Neural progenitor cell (in vitro differentiated cells): ENCODE measurements at regions not wholly inside any gene's neighbourhood (a gene's known extent, or its start where the extent isn't known, plus 50 kb on each side); places are given as distances from the start of the nearest gene placed in this dataset.
A peak's percentile ranks its signal among the peaks of the same experiment; 100 is the strongest.

Experiments used
- DNase-seq: peaks from one replicate; pipeline ENCODE4 v3.0.0-alpha.2; 2016; ENCODE audit warnings: low spot score
- H2AFZ ChIP-seq: fragments of 200-600 bp; sonication (generic); replicated peaks from 2 replicates; pipeline ENCODE4 v1.6.1; 2016; ENCODE audit warnings: antibody characterized with exemption
- H3F3A ChIP-seq: fragments of 200-600 bp; sonication (generic); 2 replicates; pipeline ENCODE4 v1.6.1; 2016; ENCODE audit warnings: antibody characterized with exemption, low read depth
- H3K27ac ChIP-seq: fragments of 200-600 bp; sonication (generic); 2 replicates; pipeline ENCODE4 v1.5.1; 2016; ENCODE audit warnings: mild to moderate bottlenecking
- H3K27me3 ChIP-seq: fragments of 200-600 bp; sonication (generic); 2 replicates; pipeline ENCODE4 v1.6.1; 2016; ENCODE audit warnings: mild to moderate bottlenecking, moderate library complexity
- H3K36me3 ChIP-seq: fragments of 200-600 bp; sonication (generic); 2 replicates; pipeline ENCODE4 v1.5.1; 2016
- H3K4me1 ChIP-seq: fragments of 200-600 bp; sonication (generic); 2 replicates; pipeline ENCODE4 v1.6.1; 2016; ENCODE audit warnings: mixed run types
- H3K4me2 ChIP-seq: fragments of 200-600 bp; sonication (generic); 2 replicates; pipeline ENCODE4 v1.6.1; 2016
- H3K4me3 ChIP-seq: fragments of 200-600 bp; sonication (generic); 2 replicates; pipeline ENCODE4 v1.5.1; 2016
- H3K79me2 ChIP-seq: fragments of 200-600 bp; sonication (generic); 2 replicates; pipeline ENCODE4 v1.6.1; 2016; ENCODE audit warnings: low read depth
- H3K9ac ChIP-seq: fragments of 200-600 bp; sonication (generic); 2 replicates; pipeline ENCODE4 v1.6.1; 2016
- H3K9me3 ChIP-seq: fragments of 200-600 bp; sonication (generic); 2 replicates; pipeline ENCODE4 v1.5.1; 2016; ENCODE audit warnings: low read depth
- H4K20me1 ChIP-seq: fragments of 200-600 bp; sonication (generic); 2 replicates; pipeline ENCODE4 v1.6.1; 2016; ENCODE audit warnings: low read depth
- H3K27ac Mint-ChIP-seq: 3 replicates; pipeline ENCODE4 v1.8.0; 2021; ENCODE audit warnings: mixed read lengths
- H3K27me3 Mint-ChIP-seq: 2 replicates; pipeline ENCODE4 v1.8.0; 2022; ENCODE audit warnings: low read depth, mild to moderate bottlenecking, inconsistent platforms, moderate library complexity, mixed read lengths; ENCODE audit not compliant: insufficient read depth
- H3K36me3 Mint-ChIP-seq: 3 replicates; pipeline ENCODE4 v1.8.0; 2021; ENCODE audit warnings: mixed read lengths
- H3K4me1 Mint-ChIP-seq: 3 replicates; pipeline ENCODE4 v1.8.0; 2021; ENCODE audit warnings: mixed read lengths
- H3K4me3 Mint-ChIP-seq: 3 replicates; pipeline ENCODE4 v1.8.0; 2021; ENCODE audit warnings: mild to moderate bottlenecking, moderate library complexity, mixed read lengths
- H3K9me3 Mint-ChIP-seq: 3 replicates; pipeline ENCODE4 v1.8.0; 2020; ENCODE audit warnings: mixed read lengths
- EZH2 ChIP-seq: fragments of 200-600 bp; sonication (generic); IDR thresholded peaks from 2 replicates; pipeline ENCODE4 v1.6.1; 2017; ENCODE audit warnings: antibody characterized with exemption, mild to moderate bottlenecking, moderate library complexity
- EZH2phosphoT487 ChIP-seq: fragments of 200-600 bp; sonication (generic); IDR thresholded peaks from 2 replicates; pipeline ENCODE4 v1.6.1; 2017; ENCODE audit warnings: antibody characterized with exemption
- TF ChIP-seq, protein P1 (sequence below): fragments of 200-600 bp; sonication (generic); IDR thresholded peaks from 2 replicates; pipeline ENCODE4 v1.5.1; 2017; ENCODE audit warnings: antibody characterized with exemption, mild to moderate bottlenecking

DNA sequence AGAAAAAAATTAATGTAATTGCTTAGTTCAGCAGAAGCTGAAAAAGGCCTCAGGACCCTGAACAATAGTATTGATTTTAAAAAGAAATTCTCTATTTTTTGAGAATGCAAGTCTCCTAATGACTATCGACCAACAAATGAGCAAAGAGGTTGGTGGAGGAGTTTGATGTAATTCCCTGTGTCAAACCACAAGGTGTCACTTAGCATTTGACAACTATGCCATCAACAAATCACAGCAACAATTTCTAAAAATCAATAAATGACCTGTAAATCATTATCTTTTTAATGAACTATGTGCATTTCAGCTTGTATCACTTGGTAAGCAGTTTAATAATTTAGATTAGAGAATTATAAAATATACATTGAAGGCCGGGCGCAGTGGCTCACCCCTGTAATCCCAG lies 133.7 kb downstream of the PRELID2 start:
- Histone ChIP-seq H3K79me2 (no peaks in the 10 kb centered on the region), H3K36me3 (no peaks in the 10 kb centered on the region), H3K27me3 (no peaks in the 10 kb centered on the region), H4K20me1 (no peaks in the 10 kb centered on the region), H2AFZ (no peak overlapping the region), H3K4me1 (no peaks in the 10 kb centered on the region), H3F3A (no peaks in the 10 kb centered on the region), H3K9ac (no peak overlapping the region), H3K4me2 (no peak overlapping the region), H3K27ac (no peak overlapping the region), H3K9me3 (no peaks in the 10 kb centered on the region), H3K4me3 (no peak overlapping the region)
- H3K27me3 Mint-ChIP-seq = no peaks in the 10 kb centered on the region
- no peak for TF ChIP-seq EZH2
- TF ChIP-seq EZH2phosphoT487 = no peak
- TF ChIP-seq, protein P1, sequence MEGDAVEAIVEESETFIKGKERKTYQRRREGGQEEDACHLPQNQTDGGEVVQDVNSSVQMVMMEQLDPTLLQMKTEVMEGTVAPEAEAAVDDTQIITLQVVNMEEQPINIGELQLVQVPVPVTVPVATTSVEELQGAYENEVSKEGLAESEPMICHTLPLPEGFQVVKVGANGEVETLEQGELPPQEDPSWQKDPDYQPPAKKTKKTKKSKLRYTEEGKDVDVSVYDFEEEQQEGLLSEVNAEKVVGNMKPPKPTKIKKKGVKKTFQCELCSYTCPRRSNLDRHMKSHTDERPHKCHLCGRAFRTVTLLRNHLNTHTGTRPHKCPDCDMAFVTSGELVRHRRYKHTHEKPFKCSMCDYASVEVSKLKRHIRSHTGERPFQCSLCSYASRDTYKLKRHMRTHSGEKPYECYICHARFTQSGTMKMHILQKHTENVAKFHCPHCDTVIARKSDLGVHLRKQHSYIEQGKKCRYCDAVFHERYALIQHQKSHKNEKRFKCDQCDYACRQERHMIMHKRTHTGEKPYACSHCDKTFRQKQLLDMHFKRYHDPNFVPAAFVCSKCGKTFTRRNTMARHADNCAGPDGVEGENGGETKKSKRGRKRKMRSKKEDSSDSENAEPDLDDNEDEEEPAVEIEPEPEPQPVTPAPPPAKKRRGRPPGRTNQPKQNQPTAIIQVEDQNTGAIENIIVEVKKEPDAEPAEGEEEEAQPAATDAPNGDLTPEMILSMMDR = no peak
- DNase-seq = no peak
- no peak overlapping the region for H3K27ac Mint-ChIP-seq
- H3K9me3 Mint-ChIP-seq = no peaks in the 10 kb centered on the region
- no peak overlapping the region for H3K4me3 Mint-ChIP-seq
- no peaks in the 10 kb centered on the region for H3K36me3 Mint-ChIP-seq
- peaks cover 5% of the 10 kb centered on the region for H3K4me1 Mint-ChIP-seq

DNA sequence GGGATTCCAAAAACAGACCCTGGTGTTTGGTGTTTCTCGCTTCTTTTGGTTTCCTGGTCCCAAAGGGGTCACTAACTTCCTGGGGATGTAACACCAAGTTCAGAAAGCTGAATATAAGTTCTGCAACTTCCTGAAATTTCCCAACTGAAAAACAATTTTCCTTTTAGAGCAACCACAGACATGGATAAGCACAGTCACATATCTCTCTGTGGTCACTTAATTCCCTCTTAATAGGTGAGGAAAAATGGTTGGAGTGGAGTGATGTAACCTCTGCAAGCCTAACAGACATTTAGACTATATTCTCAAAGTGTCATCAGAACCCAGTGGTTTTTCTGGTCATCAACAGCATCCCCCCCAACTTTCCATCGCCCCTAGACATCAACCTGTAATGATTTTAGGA lies 135.3 kb downstream of the PRELID2 start:
- Histone ChIP-seq H4K20me1 (no peaks in the 10 kb centered on the region), H3K4me1 (no peaks in the 10 kb centered on the region), H3K36me3 (no peaks in the 10 kb centered on the region), H3K27me3 (no peaks in the 10 kb centered on the region), H3K9ac (no peak overlapping the region), H3K79me2 (no peaks in the 10 kb centered on the region), H2AFZ (no peak overlapping the region), H3K9me3 (no peaks in the 10 kb centered on the region), H3K4me2 (no peak overlapping the region), H3K27ac (no peak overlapping the region), H3K4me3 (no peak overlapping the region), H3F3A (no peaks in the 10 kb centered on the region)
- Mint-ChIP-seq H3K27me3 (no peaks in the 10 kb centered on the region), H3K27ac (no peak overlapping the region), H3K4me1 (peaks cover 4% of the 10 kb centered on the region), H3K4me3 (no peak overlapping the region), H3K36me3 (no peaks in the 10 kb centered on the region), H3K9me3 (no peaks in the 10 kb centered on the region)
- TF ChIP-seq EZH2 (no peak), EZH2phosphoT487 (no peak)
- TF ChIP-seq, protein P1 = no peak
- DNase-seq = no peak

DNA sequence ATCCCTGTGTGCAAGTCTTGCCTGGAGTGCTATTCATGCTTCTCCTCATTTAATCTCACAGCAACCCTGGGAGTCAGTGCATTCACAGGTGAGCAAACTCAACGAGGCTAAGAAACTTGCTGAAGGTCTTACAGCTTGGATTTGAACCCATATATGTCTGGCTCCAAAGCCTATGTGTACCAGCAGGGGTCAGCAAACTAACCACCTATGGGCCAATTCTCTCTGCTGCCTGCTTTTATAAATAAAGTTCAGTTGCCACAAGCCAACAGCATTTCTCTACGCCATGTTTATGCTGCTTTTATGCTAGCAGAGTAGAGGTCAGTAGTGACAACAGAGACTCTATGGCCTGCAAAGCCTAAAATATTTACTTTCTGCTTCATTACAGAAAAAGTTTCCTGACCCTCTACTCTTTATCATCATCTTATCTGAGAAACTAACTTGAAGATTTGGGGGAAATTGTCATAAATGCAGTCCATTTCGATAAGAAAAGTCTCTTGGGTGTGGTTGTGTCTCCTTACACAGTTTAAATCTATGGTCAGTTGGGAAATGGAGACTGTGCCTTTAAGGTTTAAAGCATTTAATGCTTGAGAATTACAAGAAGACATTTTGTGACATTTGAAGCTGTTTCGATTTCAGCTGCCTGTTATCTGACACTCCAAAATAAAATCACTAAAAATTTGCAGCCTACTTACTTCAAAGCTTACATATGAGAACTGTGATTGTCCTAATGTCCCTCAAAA lies 137.7 kb downstream of the PRELID2 start:
- no peaks in the 10 kb centered on the region for H3K4me1 ChIP-seq
- H2AFZ ChIP-seq = no peak overlapping the region
- no peaks in the 10 kb centered on the region for H3K4me1 Mint-ChIP-seq
- H3K27me3 ChIP-seq = no peaks in the 10 kb centered on the region
- no peak overlapping the region for H3K27ac Mint-ChIP-seq
- H4K20me1 ChIP-seq = no peaks in the 10 kb centered on the region
- no peaks in the 10 kb centered on the region for H3F3A ChIP-seq
- TF ChIP-seq, protein P1 = peak; percentile 61
- no peak for TF ChIP-seq EZH2
- H3K36me3 Mint-ChIP-seq = no peaks in the 10 kb centered on the region
- H3K9me3 ChIP-seq = no peaks in the 10 kb centered on the region
- peak; percentile 47 for DNase-seq
- H3K4me2 ChIP-seq = no peak overlapping the region
- no peak overlapping the region for H3K27ac ChIP-seq
- H3K9me3 Mint-ChIP-seq = no peaks in the 10 kb centered on the region
- no peak overlapping the region for H3K4me3 ChIP-seq
- no peaks in the 10 kb centered on the region for H3K27me3 Mint-ChIP-seq
- no peak overlapping the region for H3K9ac ChIP-seq
- no peaks in the 10 kb centered on the region for H3K36me3 ChIP-seq
- H3K79me2 ChIP-seq = no peaks in the 10 kb centered on the region
- H3K4me3 Mint-ChIP-seq = no peak overlapping the region
